Endothelial cell of umbilical vein (primary cell): ENCODE measurements at regions not wholly inside any gene's neighbourhood (a gene's known extent, or its start where the extent isn't known, plus 50 kb on each side); places are given as distances from the start of the nearest gene placed in this dataset.

Source experiments
- EZH2 ChIP-seq: IDR thresholded peaks from 2 replicates; pipeline ENCODE4 v1.6.1; 2012; ENCODE audit warnings: borderline replicate concordance, low read depth, mild to moderate bottlenecking, moderate library complexity, low read length, inconsistent platforms; ENCODE audit not compliant: severe bottlenecking
- MAX ChIP-seq: IDR thresholded peaks from 2 replicates; pipeline ENCODE4 v1.6.1; 2011; ENCODE audit not compliant: insufficient read depth, insufficient read length
- POLR2A ChIP-seq: IDR thresholded peaks from 2 replicates; pipeline ENCODE4 v1.6.1; 2012; ENCODE audit warnings: low read depth, mild to moderate bottlenecking, control low read depth, low read length
- POLR2AphosphoS5 ChIP-seq: IDR thresholded peaks from 2 replicates; pipeline ENCODE4 v1.6.1; 2012; ENCODE audit warnings: low read depth, mild to moderate bottlenecking, control low read depth, low read length, moderate library complexity; ENCODE audit not compliant: insufficient read depth
- TF ChIP-seq, protein P1 (sequence below), 2 donors: IDR thresholded peaks; 1 replicate in 1 of 2; 2 replicates in 1 of 2; pipeline ENCODE4 v1.5.1; 2011; ENCODE audit warnings: low read length in 2 of 2, mild to moderate bottlenecking in 2 of 2, moderate library complexity in 2 of 2, control low read depth in 1 of 2, inconsistent platforms in 1 of 2, low read depth in 1 of 2; ENCODE audit not compliant: insufficient read depth in 1 of 2; ENCODE audit errors: extremely low read depth in 1 of 2

DNA sequence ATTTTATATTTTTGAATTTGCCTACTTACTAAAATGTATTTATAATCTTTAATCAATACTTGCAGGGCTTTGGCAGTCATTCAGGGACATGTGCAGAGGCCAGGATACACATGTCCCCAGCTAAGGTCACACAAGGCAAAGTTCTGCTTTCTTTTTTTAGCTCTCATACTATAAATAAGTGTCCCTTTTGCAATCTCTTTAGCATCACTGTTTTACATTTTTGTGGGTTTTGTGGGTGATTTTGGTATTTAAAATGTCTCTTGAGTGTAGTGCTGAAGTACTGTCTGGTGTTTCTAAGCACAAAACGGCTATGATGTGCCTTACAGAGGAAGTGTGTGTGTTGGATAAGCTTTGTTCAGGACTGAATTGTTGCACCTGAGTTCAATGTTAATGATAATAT, 309.0 kb upstream of the GULP1 start:
- TF ChIP-seq, protein P1, sequence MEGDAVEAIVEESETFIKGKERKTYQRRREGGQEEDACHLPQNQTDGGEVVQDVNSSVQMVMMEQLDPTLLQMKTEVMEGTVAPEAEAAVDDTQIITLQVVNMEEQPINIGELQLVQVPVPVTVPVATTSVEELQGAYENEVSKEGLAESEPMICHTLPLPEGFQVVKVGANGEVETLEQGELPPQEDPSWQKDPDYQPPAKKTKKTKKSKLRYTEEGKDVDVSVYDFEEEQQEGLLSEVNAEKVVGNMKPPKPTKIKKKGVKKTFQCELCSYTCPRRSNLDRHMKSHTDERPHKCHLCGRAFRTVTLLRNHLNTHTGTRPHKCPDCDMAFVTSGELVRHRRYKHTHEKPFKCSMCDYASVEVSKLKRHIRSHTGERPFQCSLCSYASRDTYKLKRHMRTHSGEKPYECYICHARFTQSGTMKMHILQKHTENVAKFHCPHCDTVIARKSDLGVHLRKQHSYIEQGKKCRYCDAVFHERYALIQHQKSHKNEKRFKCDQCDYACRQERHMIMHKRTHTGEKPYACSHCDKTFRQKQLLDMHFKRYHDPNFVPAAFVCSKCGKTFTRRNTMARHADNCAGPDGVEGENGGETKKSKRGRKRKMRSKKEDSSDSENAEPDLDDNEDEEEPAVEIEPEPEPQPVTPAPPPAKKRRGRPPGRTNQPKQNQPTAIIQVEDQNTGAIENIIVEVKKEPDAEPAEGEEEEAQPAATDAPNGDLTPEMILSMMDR (IDR thresholded peaks at IDR 0.05; ENCODE audit: extremely low read depth in 1 of 2, insufficient read depth in 1 of 2, low read depth in 1 of 2, low read length in 2 of 2) = no peak
- TF ChIP-seq POLR2A = no peak
- no peak for TF ChIP-seq MAX
- no peak for TF ChIP-seq POLR2AphosphoS5
- no peak for TF ChIP-seq EZH2
